ENCODE measurements at regions not wholly inside any gene's neighbourhood (a gene's known extent, or its start where the extent isn't known, plus 50 kb on each side); places are given as distances from the start of the nearest gene placed in this dataset.

DNA sequence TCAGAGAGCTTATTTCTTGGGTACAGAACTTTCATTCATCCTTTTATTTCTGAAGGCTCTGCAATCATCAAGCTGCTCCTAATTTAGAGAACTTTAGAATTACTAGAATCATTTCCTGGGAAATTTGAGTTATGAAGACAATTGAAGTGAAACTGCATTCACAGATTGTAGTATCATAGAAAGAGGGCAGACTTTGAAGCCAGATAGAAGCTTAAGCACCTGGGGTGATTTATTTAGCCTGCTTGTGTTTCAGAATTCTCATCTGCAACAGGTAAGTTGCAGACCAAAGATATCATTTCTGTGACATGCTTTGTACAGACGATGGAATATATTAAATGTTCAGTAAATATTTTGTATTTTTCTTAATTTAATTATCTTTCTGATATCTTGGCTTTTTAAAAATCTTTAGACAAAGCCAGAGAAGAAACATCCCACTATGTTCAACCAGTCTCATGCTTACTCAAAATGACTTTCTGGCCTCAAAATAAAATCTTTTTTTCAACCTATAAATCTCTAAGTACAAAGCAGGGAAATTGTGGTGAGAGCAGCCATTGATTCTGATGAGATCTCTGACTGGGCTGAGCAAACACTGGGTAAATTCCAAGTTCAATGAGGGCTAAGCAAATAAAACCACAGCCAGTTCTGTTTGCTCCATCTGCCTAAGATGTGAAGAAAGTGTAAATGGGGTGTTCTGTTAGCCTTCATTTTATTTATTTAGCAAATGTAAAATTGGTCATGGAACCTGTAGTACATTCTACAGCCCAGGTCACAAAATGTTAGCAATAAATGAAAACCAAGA is 264.7 kb upstream of the CCNG1 start:
- TF ChIP-seq REST (IDR thresholded peaks at IDR 0.05; ENCODE audit: insufficient read depth in 1 of 2, low read depth in 2 of 2, low read length in 1 of 2) = no peak
- no peak for TF ChIP-seq POLR2AphosphoS5 (IDR thresholded peaks at IDR 0.05; ENCODE audit: low read depth, low read length)
- TF ChIP-seq TCF7L2 (IDR thresholded peaks at IDR 0.05; ENCODE audit: low read depth, low read length) = no peak
- no peak for TF ChIP-seq SIN3A (IDR thresholded peaks at IDR 0.05; ENCODE audit: borderline replicate concordance, insufficient read depth, low read depth, low read length)
- no peak for TF ChIP-seq CTCF (IDR thresholded peaks at IDR 0.05)
- intact Hi-C loops (cut with micrococcal nuclease; ENCODE audit: unreplicated experiment) (no loop called here), in situ Hi-C loops (cut with HindIII; ENCODE audit: low pct_unique_long_range_greater_than_20kb, low sequenced_read_pairs) (no loop called here)
- DNase-seq (ENCODE audit: low read depth, low spot score) (no peak), ATAC-seq (no peak)
- Histone ChIP-seq H3K9me3 (ENCODE audit: control insufficient read depth, insufficient read depth, low read depth, low read length) (no peaks in the 10 kb centered on the region), H3K27ac (ENCODE audit: low read length) (no peak overlapping the region), H3K4me1 (ENCODE audit: control insufficient read depth, insufficient read depth, low read length) (no peaks in the 10 kb centered on the region), H3K27me3 (ENCODE audit: control insufficient read depth, insufficient read depth, low read length) (no peaks in the 10 kb centered on the region), H3K4me3 (ENCODE audit: low read depth in 2 of 2, low read length in 2 of 2) (no peak overlapping the region), H3K36me3 (ENCODE audit: control insufficient read depth, insufficient read depth, low read length) (no peaks in the 10 kb centered on the region)
- ChIA-PET POLR2A (no interaction called here), CTCF (no interaction called here)
- BruUV-seq (replicated peaks) = no TSS peak

DNA sequence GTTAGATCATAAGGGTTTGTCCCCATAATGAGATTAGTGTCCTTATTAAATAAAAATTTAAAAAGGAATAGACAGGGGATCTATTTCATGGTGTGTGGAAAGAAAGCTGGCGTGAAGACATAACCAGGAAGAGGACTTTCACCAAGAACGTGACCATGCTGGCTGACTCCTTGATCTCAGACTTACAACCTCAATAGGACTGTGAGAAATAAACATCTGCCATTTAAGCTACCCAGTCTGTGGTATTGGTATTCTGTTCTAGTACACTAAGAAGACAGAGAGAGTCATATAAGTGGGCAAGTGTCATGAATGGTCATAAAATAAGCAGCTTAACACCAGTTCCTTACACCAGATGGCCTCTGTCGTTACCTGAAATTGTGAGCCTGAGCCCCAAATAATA is 259.4 kb upstream of the CCNG1 start:
- no peak for TF ChIP-seq CTCF (IDR thresholded peaks at IDR 0.05)
- no peak for TF ChIP-seq SIN3A (IDR thresholded peaks at IDR 0.05; ENCODE audit: borderline replicate concordance, insufficient read depth, low read depth, low read length)
- no peak for TF ChIP-seq REST (IDR thresholded peaks at IDR 0.05; ENCODE audit: insufficient read depth in 1 of 2, low read depth in 2 of 2, low read length in 1 of 2)
- TF ChIP-seq TCF7L2 (IDR thresholded peaks at IDR 0.05; ENCODE audit: low read depth, low read length) = no peak
- TF ChIP-seq POLR2AphosphoS5 (IDR thresholded peaks at IDR 0.05; ENCODE audit: low read depth, low read length) = no peak
- Histone ChIP-seq H3K36me3 (ENCODE audit: control insufficient read depth, insufficient read depth, low read length) (no peaks in the 10 kb centered on the region), H3K27ac (ENCODE audit: low read length) (no peak overlapping the region), H3K9me3 (ENCODE audit: control insufficient read depth, insufficient read depth, low read depth, low read length) (no peaks in the 10 kb centered on the region), H3K4me1 (ENCODE audit: control insufficient read depth, insufficient read depth, low read length) (no peaks in the 10 kb centered on the region), H3K4me3 (ENCODE audit: low read depth in 2 of 2, low read length in 2 of 2) (no peak overlapping the region), H3K27me3 (ENCODE audit: control insufficient read depth, insufficient read depth, low read length) (no peaks in the 10 kb centered on the region)
- intact Hi-C loops (cut with micrococcal nuclease; ENCODE audit: unreplicated experiment) = no loop called here
- no peak for ATAC-seq
- DNase-seq (ENCODE audit: low read depth, low spot score) = no peak
- ChIA-PET CTCF (no interaction called here), POLR2A (no interaction called here)
- in situ Hi-C loops (cut with HindIII; ENCODE audit: low pct_unique_long_range_greater_than_20kb, low sequenced_read_pairs) = no loop called here
- no TSS peak for BruUV-seq (replicated peaks)

Data from Panc1 (cell line).